Testis (tissue), 2 donors: ENCODE measurements at regions not wholly inside any gene's neighbourhood (a gene's known extent, or its start where the extent isn't known, plus 50 kb on each side); places are given as distances from the start of the nearest gene placed in this dataset.

Experiments used
- CTCF ChIP-seq, 3 experiments: fragments of 450-650 bp in 2 of 3; fragments of 200-600 bp in 1 of 3; sonication (generic) in 1 of 3; IDR thresholded peaks; one replicate each; pipeline ENCODE4 v1.5.1; 2016 to 2019; ENCODE audit warnings: antibody characterized with exemption in 3 of 3, mild to moderate bottlenecking in 2 of 3, moderate library complexity in 1 of 3
- POLR2A ChIP-seq: fragments of 450-650 bp; IDR thresholded peaks from one replicate; pipeline ENCODE4 v1.6.1; 2017; ENCODE audit warnings: antibody characterized with exemption, mild to moderate bottlenecking, moderate library complexity

- TF ChIP-seq CTCF (IDR thresholded peaks at IDR 0.05) (no peak), POLR2A (no peak)
Measured at GRCh38 chr12:3367750-3368444, 123.1 kb upstream of the PRMT8 start.
